GM12892 (cell line): ENCODE measurements at regions not wholly inside any gene's neighbourhood (a gene's known extent, or its start where the extent isn't known, plus 50 kb on each side); places are given as distances from the start of the nearest gene placed in this dataset.

Source experiments
- POLR2A ChIP-seq: IDR thresholded peaks from 2 replicates; pipeline ENCODE4 v1.6.1; 2011; ENCODE audit warnings: low read depth, low read length, control low read depth
- POLR2AphosphoS5 ChIP-seq: IDR thresholded peaks from 2 replicates; pipeline ENCODE4 v1.6.1; 2011; ENCODE audit warnings: low read depth, low read length, control low read depth
- TAF1 ChIP-seq: IDR thresholded peaks from 2 replicates; pipeline ENCODE4 v1.6.1; 2011; ENCODE audit warnings: low read depth, mild to moderate bottlenecking, control low read depth, low read length, borderline replicate concordance

- TF ChIP-seq POLR2AphosphoS5 (no peak), POLR2A (no peak), TAF1 (no peak)
These were observed 192.5 kb upstream of the SNX19 start for GRCh38 chr11:131108760-131109159.
